Subcutaneous abdominal adipose tissue (tissue), 5 donors: ENCODE measurements at regions not wholly inside any gene's neighbourhood (a gene's known extent, or its start where the extent isn't known, plus 50 kb on each side); places are given as distances from the start of the nearest gene placed in this dataset.
"Not testable (repeated sequence)": the region's sequence is repeated elsewhere in the genome, so short reads cannot be mapped to it uniquely, and the experiment has no call there.

ENCODE experiments used
- H3K27ac ChIP-seq: one replicate; pipeline ENCODE4 v1.7.0; 2013; ENCODE audit warnings: low read depth, mild to moderate bottlenecking, inconsistent platforms, low read length, moderate library complexity
- H3K27me3 ChIP-seq, 5 donors: one replicate each; pipeline ENCODE4 v1.7.0; 2013; ENCODE audit warnings: low read length in 5 of 5, inconsistent platforms in 1 of 5; ENCODE audit not compliant: control insufficient read depth in 5 of 5, insufficient read depth in 4 of 5
- H3K36me3 ChIP-seq, 5 donors: one replicate each; pipeline ENCODE4 v1.7.0; 2013; ENCODE audit warnings: low read length in 5 of 5; ENCODE audit not compliant: control insufficient read depth in 5 of 5, insufficient read depth in 5 of 5
- H3K4me1 ChIP-seq, 5 donors: one replicate each; pipeline ENCODE4 v1.7.0; 2013; ENCODE audit warnings: low read length in 5 of 5, mild to moderate bottlenecking in 3 of 5, moderate library complexity in 1 of 5; ENCODE audit not compliant: control insufficient read depth in 5 of 5, insufficient read depth in 5 of 5
- H3K4me3 ChIP-seq, 5 donors: one replicate each; pipeline ENCODE4 v1.7.0; 2013; ENCODE audit warnings: low read length in 5 of 5, low read depth in 1 of 5
- H3K9ac ChIP-seq, 5 donors: one replicate each; pipeline ENCODE4 v1.7.0; 2013; ENCODE audit warnings: low read length in 5 of 5, mild to moderate bottlenecking in 4 of 5, moderate library complexity in 3 of 5
- H3K9me3 ChIP-seq, 5 donors: one replicate each; pipeline ENCODE4 v1.7.0; 2013; ENCODE audit warnings: low read length in 5 of 5; ENCODE audit not compliant: control insufficient read depth in 5 of 5
- donor health status: healthy.
- donor health status: healthy.
- donor health status: healthy.
- donor health status: healthy.
- donor health status: healthy.

- Histone ChIP-seq H3K36me3 (no peaks in the 10 kb centered on the region), H3K27me3 (no peaks in the 10 kb centered on the region), H3K9me3 (no peaks in the 10 kb centered on the region), H3K27ac (no peak overlapping the region), H3K4me3 (no peak overlapping the region), H3K4me1 (peaks cover 0 to 6% (median 0%) of the 10 kb centered on the region in 5 donors), H3K9ac (no peak overlapping the region)
Observed at GRCh38 chr5:108696951-108697715, 50.6 kb upstream of the FER start.

GRCh38 chr5:108696407-108696806 lies 51.3 kb upstream of the FER start:
- no peaks in the 10 kb centered on the region for H3K9me3 ChIP-seq
- H3K27ac ChIP-seq, result no peak overlapping the region
- H3K27me3 ChIP-seq, result no peaks in the 10 kb centered on the region
- H3K4me1 ChIP-seq, result peaks cover 0 to 6% (median 0%) of the 10 kb centered on the region in 5 donors
- H3K36me3 ChIP-seq, result no peaks in the 10 kb centered on the region
- H3K4me3 ChIP-seq, result no peak overlapping the region
- no peak overlapping the region for H3K9ac ChIP-seq

GRCh38 chr5:108688485-108688884 lies 59.2 kb upstream of the FER start:
- H3K4me3 ChIP-seq, result no peak overlapping the region
- H3K4me1 ChIP-seq, result no peaks in the 10 kb centered on the region

GRCh38 chr5:108687595-108688200 lies 60.0 kb upstream of the FER start:
- H3K27me3 ChIP-seq, result no peaks in the 10 kb centered on the region
- H3K9ac ChIP-seq, result no peak overlapping the region
- H3K4me3 ChIP-seq, result no peak overlapping the region
- H3K36me3 ChIP-seq, result no peaks in the 10 kb centered on the region
- H3K27ac ChIP-seq, result no peak overlapping the region
- H3K4me1 ChIP-seq, result no peaks in the 10 kb centered on the region
- no peaks in the 10 kb centered on the region for H3K9me3 ChIP-seq

More at GRCh38 chr5:108688485-108688884, 59.2 kb upstream of the FER start:
- H3K9ac ChIP-seq, result no peak overlapping the region
- H3K36me3 ChIP-seq, result no peaks in the 10 kb centered on the region
- no peaks in the 10 kb centered on the region for H3K9me3 ChIP-seq
- no peak overlapping the region for H3K27ac ChIP-seq
- H3K27me3 ChIP-seq, result no peaks in the 10 kb centered on the region

- H3K4me3 ChIP-seq, result no peak overlapping the region
- H3K9ac ChIP-seq, result no peak overlapping the region
- H3K27ac ChIP-seq, result no peak overlapping the region
- peaks cover 0 to under 1% (median 0%) of the 10 kb centered on the region in 5 donors for H3K4me1 ChIP-seq
- H3K36me3 ChIP-seq, result no peaks in the 10 kb centered on the region
- H3K27me3 ChIP-seq, result no peaks in the 10 kb centered on the region
- no peaks in the 10 kb centered on the region for H3K9me3 ChIP-seq
Observed at GRCh38 chr5:108686676-108687075, 61.0 kb upstream of the FER start.

GRCh38 chr5:108685448-108686216 lies 62.1 kb upstream of the FER start:
- not testable (repeated sequence) for H3K27ac ChIP-seq, H3K4me1 ChIP-seq, H3K9ac ChIP-seq, H3K9me3 ChIP-seq, H3K36me3 ChIP-seq, H3K27me3 ChIP-seq, H3K4me3 ChIP-seq

GRCh38 chr5:108681079-108681921 lies 66.4 kb upstream of the FER start:
- Histone ChIP-seq H3K36me3 (no peaks in the 10 kb centered on the region), H3K9me3 (no peaks in the 10 kb centered on the region), H3K27me3 (no peaks in the 10 kb centered on the region), H3K4me1 (peaks cover 0 to 3% (median 0%) of the 10 kb centered on the region in 5 donors), H3K9ac (peak overlapping the region in 1 of 5 donors; percentile 43), H3K27ac (peak overlapping the region; percentile 58), H3K4me3 (peak overlapping the region in 1 of 5 donors; percentile 21)

- Histone ChIP-seq H3K9ac (no peak overlapping the region), H3K4me1 (peaks cover 0 to 3% (median 0%) of the 10 kb centered on the region in 5 donors), H3K9me3 (no peaks in the 10 kb centered on the region), H3K27ac (no peak overlapping the region), H3K4me3 (no peak overlapping the region), H3K36me3 (no peaks in the 10 kb centered on the region), H3K27me3 (no peaks in the 10 kb centered on the region)
Observed at GRCh38 chr5:108678091-108678490, 69.6 kb upstream of the FER start.

- Histone ChIP-seq H3K27me3 (no peaks in the 10 kb centered on the region), H3K9ac (no peak overlapping the region), H3K4me3 (no peak overlapping the region), H3K4me1 (no peaks in the 10 kb centered on the region), H3K36me3 (no peaks in the 10 kb centered on the region), H3K9me3 (no peaks in the 10 kb centered on the region), H3K27ac (no peak overlapping the region)
Observed at GRCh38 chr5:108675736-108676135, 72.0 kb upstream of the FER start.
